ENCODE measurements at regions not wholly inside any gene's neighbourhood (a gene's known extent, or its start where the extent isn't known, plus 50 kb on each side); places are given as distances from the start of the nearest gene placed in this dataset.

- no peaks in the 10 kb centered on the region for H3K27me3 ChIP-seq (ENCODE audit: control insufficient read depth, insufficient read depth, low read length)
- no peaks in the 10 kb centered on the region for H3K36me3 ChIP-seq (ENCODE audit: control insufficient read depth, insufficient read depth, low read length)
- H3K4me3 ChIP-seq (ENCODE audit: low read depth, low read length): no peak overlapping the region
- TF ChIP-seq CTCF (IDR thresholded peaks at IDR 0.05; ENCODE audit: insufficient read depth, low read length, poor library complexity, severe bottlenecking): no peak
- no peak for DNase-seq (ENCODE audit: low read depth)
These were observed 53.3 kb upstream of the SORCS3 start for GRCh38 chr10:104587751-104588150.

- TF ChIP-seq CTCF (IDR thresholded peaks at IDR 0.05; ENCODE audit: insufficient read depth, low read length, poor library complexity, severe bottlenecking): no peak
- H3K4me3 ChIP-seq (ENCODE audit: low read depth, low read length): no peak overlapping the region
- H3K27me3 ChIP-seq (ENCODE audit: control insufficient read depth, insufficient read depth, low read length): no peaks in the 10 kb centered on the region
- no peaks in the 10 kb centered on the region for H3K36me3 ChIP-seq (ENCODE audit: control insufficient read depth, insufficient read depth, low read length)
- DNase-seq (ENCODE audit: low read depth): no peak
These were observed 51.7 kb upstream of the SORCS3 start for GRCh38 chr10:104589431-104589830.

GRCh38 chr10:104589871-104590270, 51.2 kb upstream of the SORCS3 start:
- no peaks in the 10 kb centered on the region for H3K36me3 ChIP-seq (ENCODE audit: control insufficient read depth, insufficient read depth, low read length)
- H3K4me3 ChIP-seq (ENCODE audit: low read depth, low read length): no peak overlapping the region
- TF ChIP-seq CTCF (IDR thresholded peaks at IDR 0.05; ENCODE audit: insufficient read depth, low read length, poor library complexity, severe bottlenecking): no peak
- H3K27me3 ChIP-seq (ENCODE audit: control insufficient read depth, insufficient read depth, low read length): no peaks in the 10 kb centered on the region
- DNase-seq (ENCODE audit: low read depth): peak; percentile 57
